ENCODE measurements at regions not wholly inside any gene's neighbourhood (a gene's known extent, or its start where the extent isn't known, plus 50 kb on each side); places are given as distances from the start of the nearest gene placed in this dataset.

DNA sequence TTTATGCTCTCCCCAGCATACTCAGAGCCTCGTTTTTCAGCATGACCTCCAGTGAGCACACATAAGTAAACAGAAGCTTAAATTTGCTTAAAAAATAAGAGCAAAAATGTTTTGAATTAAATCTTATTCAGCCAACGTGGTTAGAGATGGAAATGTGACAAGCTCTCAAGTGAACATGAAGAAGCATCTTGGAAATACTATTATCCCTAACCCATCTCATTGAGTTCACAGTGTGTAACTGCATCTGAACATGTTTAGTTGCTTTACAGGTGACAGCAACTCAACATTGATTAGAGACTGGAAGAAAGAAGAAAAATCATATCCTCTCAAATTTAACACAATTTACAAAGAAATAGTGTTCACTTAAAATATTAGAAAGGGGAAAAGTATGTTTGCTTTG is 1785.1 kb downstream of the MAT2B start:
- Histone ChIP-seq H3K36me3 (replicated peaks; ENCODE audit: control insufficient read depth, insufficient read depth, low read length) (no peaks in the 10 kb centered on the region), H3K27me3 (ENCODE audit: control insufficient read depth, insufficient read depth, low read length) (no peaks in the 10 kb centered on the region), H3K4me3 (ENCODE audit: insufficient read depth, low read depth, low read length) (no peak overlapping the region)
- no peak for DNase-seq

GRCh38 chr5:165296401-165297130 is 1791.1 kb downstream of the MAT2B start:
- H3K27me3 ChIP-seq (ENCODE audit: control insufficient read depth, insufficient read depth, low read length): no peaks in the 10 kb centered on the region
- H3K36me3 ChIP-seq (replicated peaks; ENCODE audit: control insufficient read depth, insufficient read depth, low read length): no peaks in the 10 kb centered on the region
- DNase-seq: no peak
- no peak overlapping the region for H3K4me3 ChIP-seq (ENCODE audit: insufficient read depth, low read depth, low read length)

DNA sequence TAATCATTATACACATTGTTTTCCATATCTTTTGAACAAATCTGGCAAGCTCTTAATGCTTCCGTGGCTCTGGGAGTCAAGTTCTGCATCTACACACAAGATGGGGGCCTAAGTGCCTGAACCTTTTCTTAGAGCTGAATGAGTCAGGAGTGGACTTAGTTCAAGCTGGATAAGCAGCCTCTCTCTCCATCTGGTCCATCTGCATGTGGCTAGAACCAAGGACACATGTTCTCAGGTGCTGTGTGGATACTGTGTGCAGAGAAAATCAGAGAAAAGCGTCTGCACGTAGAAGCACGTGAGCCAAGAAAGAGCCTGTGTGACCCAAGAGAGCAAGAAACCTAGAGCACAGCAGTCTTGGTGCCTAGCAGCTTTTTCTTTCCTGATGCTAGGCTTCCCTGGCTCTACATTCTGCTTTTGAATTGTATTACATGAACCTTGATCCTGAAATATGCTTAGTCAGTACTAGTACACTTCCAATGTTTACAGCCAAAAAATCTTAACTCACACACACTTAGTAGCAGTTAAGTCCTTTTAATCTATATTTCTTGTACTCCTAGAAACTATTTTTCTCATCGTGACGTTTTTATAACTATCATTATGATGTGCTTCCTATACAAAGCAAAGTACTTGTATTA is 1798.9 kb downstream of the MAT2B start:
- H3K4me3 ChIP-seq (ENCODE audit: insufficient read depth, low read depth, low read length): no peak overlapping the region
- no peaks in the 10 kb centered on the region for H3K36me3 ChIP-seq (replicated peaks; ENCODE audit: control insufficient read depth, insufficient read depth, low read length)
- no peaks in the 10 kb centered on the region for H3K27me3 ChIP-seq (ENCODE audit: control insufficient read depth, insufficient read depth, low read length)
- DNase-seq: no peak

- Histone ChIP-seq H3K4me3 (ENCODE audit: insufficient read depth, low read depth, low read length) (no peak overlapping the region), H3K36me3 (replicated peaks; ENCODE audit: control insufficient read depth, insufficient read depth, low read length) (no peaks in the 10 kb centered on the region), H3K27me3 (ENCODE audit: control insufficient read depth, insufficient read depth, low read length) (no peaks in the 10 kb centered on the region)
- DNase-seq: no peak
Observed at GRCh38 chr5:165305596-165305995, 1800.2 kb downstream of the MAT2B start.

DNA sequence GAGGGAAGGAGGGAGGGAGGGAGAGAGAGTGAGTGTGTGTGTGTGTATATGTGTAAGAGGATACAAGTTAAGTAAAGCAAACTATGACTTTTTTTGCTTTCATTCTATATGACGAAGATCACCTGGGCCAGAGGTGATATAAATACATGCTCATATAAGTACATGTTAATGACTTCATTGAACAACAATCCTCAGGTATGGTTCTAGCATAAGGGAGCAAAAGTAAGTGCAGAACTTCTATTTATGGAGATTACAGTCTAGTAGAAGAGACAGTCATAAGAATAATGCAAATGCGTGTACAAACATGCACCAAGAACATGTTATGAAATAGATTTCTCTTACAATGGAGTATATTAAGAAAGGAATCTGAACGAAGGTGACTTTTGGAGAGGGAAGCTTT is 1804.0 kb downstream of the MAT2B start:
- no peaks in the 10 kb centered on the region for H3K27me3 ChIP-seq (ENCODE audit: control insufficient read depth, insufficient read depth, low read length)
- no peaks in the 10 kb centered on the region for H3K36me3 ChIP-seq (replicated peaks; ENCODE audit: control insufficient read depth, insufficient read depth, low read length)
- H3K4me3 ChIP-seq (ENCODE audit: insufficient read depth, low read depth, low read length): no peak overlapping the region
- no peak for DNase-seq

DNA sequence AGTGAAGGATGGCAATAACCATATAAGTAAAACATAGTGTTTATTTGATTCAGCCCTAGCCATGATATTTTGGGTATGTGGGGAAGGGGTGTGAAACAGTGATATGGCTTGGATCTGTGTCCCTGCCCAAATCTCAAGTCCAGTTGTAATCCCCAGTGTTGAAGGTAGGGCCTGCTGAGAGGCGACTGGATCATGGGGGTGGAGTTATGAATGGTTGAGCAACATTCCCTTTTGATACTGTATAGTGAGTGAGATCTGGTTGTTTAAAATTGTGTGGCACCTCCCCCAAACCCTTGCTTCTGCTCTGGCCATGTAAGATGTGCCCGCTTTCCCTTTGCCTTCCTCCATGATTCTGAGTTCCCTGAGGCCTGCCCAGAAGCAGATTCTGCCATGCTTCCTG is 1804.6 kb downstream of the MAT2B start:
- H3K36me3 ChIP-seq (replicated peaks; ENCODE audit: control insufficient read depth, insufficient read depth, low read length): no peaks in the 10 kb centered on the region
- DNase-seq: no peak
- H3K27me3 ChIP-seq (ENCODE audit: control insufficient read depth, insufficient read depth, low read length): no peaks in the 10 kb centered on the region
- no peak overlapping the region for H3K4me3 ChIP-seq (ENCODE audit: insufficient read depth, low read depth, low read length)

DNA sequence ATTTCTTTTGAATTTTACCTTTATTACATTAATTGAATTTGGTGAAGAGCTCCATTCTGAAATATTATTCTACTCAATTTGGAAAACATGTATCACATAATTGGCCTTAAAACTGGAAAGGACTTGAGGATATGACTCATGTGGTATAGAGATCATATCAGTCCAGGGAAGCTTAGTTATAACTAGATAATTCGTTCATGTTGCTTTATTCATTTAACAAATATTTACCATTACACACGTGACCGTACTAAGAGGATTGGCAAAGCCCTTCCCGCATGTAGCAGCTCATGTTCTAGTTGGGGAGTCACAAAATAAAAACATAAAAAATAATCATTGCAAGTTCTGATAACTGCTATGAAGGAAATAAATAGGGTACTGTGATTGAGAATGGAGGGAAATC is 1816.5 kb downstream of the MAT2B start:
- Histone ChIP-seq H3K27me3 (ENCODE audit: control insufficient read depth, insufficient read depth, low read length) (no peaks in the 10 kb centered on the region), H3K4me3 (ENCODE audit: insufficient read depth, low read depth, low read length) (no peak overlapping the region), H3K36me3 (replicated peaks; ENCODE audit: control insufficient read depth, insufficient read depth, low read length) (no peaks in the 10 kb centered on the region; the same call in 1 of the 2 replicates)
- DNase-seq: no peak

DNA sequence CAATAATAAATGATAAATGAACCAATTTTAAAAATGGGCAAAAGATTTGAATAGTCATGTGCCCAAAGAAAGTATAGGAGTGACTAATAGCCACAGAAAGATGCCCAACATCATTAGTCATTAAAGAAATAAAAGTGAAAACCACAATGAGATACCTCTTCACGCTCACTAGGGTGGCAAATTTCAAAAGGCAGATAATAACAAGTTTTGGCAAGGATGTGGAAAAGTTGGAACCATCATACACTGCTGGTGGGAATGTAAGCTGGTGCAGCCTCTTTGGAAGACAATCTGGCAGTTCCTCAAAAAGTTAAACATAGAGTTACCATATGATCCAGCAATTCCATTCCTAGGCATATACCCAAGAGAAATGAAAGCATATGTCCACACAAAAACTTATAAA is 1819.8 kb downstream of the MAT2B start:
- no peak overlapping the region for H3K4me3 ChIP-seq (ENCODE audit: insufficient read depth, low read depth, low read length)
- H3K27me3 ChIP-seq (ENCODE audit: control insufficient read depth, insufficient read depth, low read length): no peaks in the 10 kb centered on the region
- DNase-seq: no peak

GRCh38 chr5:165327631-165328030 is 1822.2 kb downstream of the MAT2B start:
- no peaks in the 10 kb centered on the region for H3K27me3 ChIP-seq (ENCODE audit: control insufficient read depth, insufficient read depth, low read length)
- no peak for DNase-seq
- no peak overlapping the region for H3K4me3 ChIP-seq (ENCODE audit: insufficient read depth, low read depth, low read length)
- H3K36me3 ChIP-seq (replicated peaks; ENCODE audit: control insufficient read depth, insufficient read depth, low read length): no peaks in the 10 kb centered on the region

More for the DNA sequence above, 1819.8 kb downstream of the MAT2B start:
- no peaks in the 10 kb centered on the region for H3K36me3 ChIP-seq (replicated peaks; ENCODE audit: control insufficient read depth, insufficient read depth, low read length)

DNA sequence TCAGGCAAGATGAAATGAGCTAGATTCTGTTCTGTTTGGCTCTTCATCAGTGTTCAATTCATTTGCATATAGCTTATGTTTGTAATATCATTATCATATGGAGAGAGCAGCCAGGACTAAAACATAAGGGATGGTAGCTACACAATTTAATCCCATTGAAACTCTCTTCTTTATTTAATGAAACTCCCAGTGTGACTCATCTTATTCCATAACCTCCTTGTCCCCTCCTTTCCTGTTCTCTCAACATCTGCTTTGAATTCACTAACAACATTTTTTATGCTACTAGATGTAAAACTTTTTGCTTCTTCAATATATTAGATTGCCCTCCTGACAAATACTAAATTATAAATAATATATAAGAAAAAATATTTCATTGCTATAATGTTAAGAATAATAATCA is 1823.4 kb downstream of the MAT2B start:
- H3K27me3 ChIP-seq (ENCODE audit: control insufficient read depth, insufficient read depth, low read length): no peaks in the 10 kb centered on the region
- no peak overlapping the region for H3K4me3 ChIP-seq (ENCODE audit: insufficient read depth, low read depth, low read length)
- no peaks in the 10 kb centered on the region for H3K36me3 ChIP-seq (replicated peaks; ENCODE audit: control insufficient read depth, insufficient read depth, low read length)
- DNase-seq: no peak

DNA sequence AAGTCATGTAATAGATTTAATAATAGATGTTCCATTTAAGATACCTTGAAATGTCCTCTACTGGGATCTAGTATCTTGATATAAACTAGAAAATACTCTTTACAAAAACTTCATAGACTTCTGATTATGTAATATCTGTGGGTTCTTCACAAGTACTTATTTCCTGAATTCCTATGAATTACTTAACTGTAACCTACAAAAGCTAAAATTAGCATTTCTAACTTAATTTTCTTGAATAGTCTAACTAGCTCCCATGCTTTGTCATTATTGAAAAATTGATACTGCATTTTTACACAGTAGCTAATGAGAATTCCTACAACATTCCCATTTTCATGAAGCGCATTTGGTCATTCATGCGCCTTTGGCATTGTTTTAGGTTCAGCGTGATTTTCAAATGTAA is 1828.2 kb downstream of the MAT2B start:
- Histone ChIP-seq H3K27me3 (ENCODE audit: control insufficient read depth, insufficient read depth, low read length) (no peaks in the 10 kb centered on the region), H3K36me3 (replicated peaks; ENCODE audit: control insufficient read depth, insufficient read depth, low read length) (no peaks in the 10 kb centered on the region), H3K4me3 (ENCODE audit: insufficient read depth, low read depth, low read length) (no peak overlapping the region)
- no peak for DNase-seq

- no peak for DNase-seq
- no peaks in the 10 kb centered on the region for H3K27me3 ChIP-seq (ENCODE audit: control insufficient read depth, insufficient read depth, low read length)
- no peak overlapping the region for H3K4me3 ChIP-seq (ENCODE audit: insufficient read depth, low read depth, low read length)
- H3K36me3 ChIP-seq (replicated peaks; ENCODE audit: control insufficient read depth, insufficient read depth, low read length): no peaks in the 10 kb centered on the region
Observed at GRCh38 chr5:165334201-165334600, 1828.8 kb downstream of the MAT2B start.

GRCh38 chr5:165349735-165350134 is 1844.3 kb downstream of the MAT2B start:
- H3K27me3 ChIP-seq (ENCODE audit: control insufficient read depth, insufficient read depth, low read length): no peaks in the 10 kb centered on the region
- no peak for DNase-seq
- H3K4me3 ChIP-seq (ENCODE audit: insufficient read depth, low read depth, low read length): no peak overlapping the region
- H3K36me3 ChIP-seq (replicated peaks; ENCODE audit: control insufficient read depth, insufficient read depth, low read length): no peaks in the 10 kb centered on the region

- no peaks in the 10 kb centered on the region for H3K36me3 ChIP-seq (replicated peaks; ENCODE audit: control insufficient read depth, insufficient read depth, low read length)
- no peaks in the 10 kb centered on the region for H3K27me3 ChIP-seq (ENCODE audit: control insufficient read depth, insufficient read depth, low read length)
- no peak overlapping the region for H3K4me3 ChIP-seq (ENCODE audit: insufficient read depth, low read depth, low read length)
- DNase-seq: no peak
Observed at GRCh38 chr5:165351342-165351741, 1845.9 kb downstream of the MAT2B start.

DNA sequence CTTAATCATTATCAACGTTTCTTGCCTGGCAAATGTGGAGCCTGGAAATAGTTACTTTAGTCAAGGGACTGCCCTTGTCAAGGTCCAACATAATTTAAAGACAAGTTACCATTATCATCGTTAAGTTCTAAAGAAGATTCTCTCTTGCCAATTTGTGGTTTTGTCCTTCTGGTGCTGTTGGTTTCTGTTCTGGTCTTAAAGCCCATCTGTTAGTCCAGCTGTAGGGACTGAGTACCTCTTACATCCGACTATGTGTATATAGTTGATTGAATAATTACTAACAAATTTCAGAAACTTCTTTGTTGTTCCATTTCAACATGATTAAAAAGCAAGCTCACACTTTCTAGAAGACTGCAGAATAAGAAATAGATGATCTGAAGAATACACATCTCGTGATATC is 1854.9 kb downstream of the MAT2B start:
- no peak for DNase-seq
- H3K36me3 ChIP-seq (replicated peaks; ENCODE audit: control insufficient read depth, insufficient read depth, low read length): no peaks in the 10 kb centered on the region
- no peak overlapping the region for H3K4me3 ChIP-seq (ENCODE audit: insufficient read depth, low read depth, low read length)
- H3K27me3 ChIP-seq (ENCODE audit: control insufficient read depth, insufficient read depth, low read length): no peaks in the 10 kb centered on the region
